ENCODE measurements at regions not wholly inside any gene's neighbourhood (a gene's known extent, or its start where the extent isn't known, plus 50 kb on each side); places are given as distances from the start of the nearest gene placed in this dataset.

- no peak for TF ChIP-seq POLR2A (IDR thresholded peaks at IDR 0.05)
- TF ChIP-seq, protein P1, sequence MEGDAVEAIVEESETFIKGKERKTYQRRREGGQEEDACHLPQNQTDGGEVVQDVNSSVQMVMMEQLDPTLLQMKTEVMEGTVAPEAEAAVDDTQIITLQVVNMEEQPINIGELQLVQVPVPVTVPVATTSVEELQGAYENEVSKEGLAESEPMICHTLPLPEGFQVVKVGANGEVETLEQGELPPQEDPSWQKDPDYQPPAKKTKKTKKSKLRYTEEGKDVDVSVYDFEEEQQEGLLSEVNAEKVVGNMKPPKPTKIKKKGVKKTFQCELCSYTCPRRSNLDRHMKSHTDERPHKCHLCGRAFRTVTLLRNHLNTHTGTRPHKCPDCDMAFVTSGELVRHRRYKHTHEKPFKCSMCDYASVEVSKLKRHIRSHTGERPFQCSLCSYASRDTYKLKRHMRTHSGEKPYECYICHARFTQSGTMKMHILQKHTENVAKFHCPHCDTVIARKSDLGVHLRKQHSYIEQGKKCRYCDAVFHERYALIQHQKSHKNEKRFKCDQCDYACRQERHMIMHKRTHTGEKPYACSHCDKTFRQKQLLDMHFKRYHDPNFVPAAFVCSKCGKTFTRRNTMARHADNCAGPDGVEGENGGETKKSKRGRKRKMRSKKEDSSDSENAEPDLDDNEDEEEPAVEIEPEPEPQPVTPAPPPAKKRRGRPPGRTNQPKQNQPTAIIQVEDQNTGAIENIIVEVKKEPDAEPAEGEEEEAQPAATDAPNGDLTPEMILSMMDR (IDR thresholded peaks at IDR 0.05) = no peak
Measured at GRCh38 chr4:188680004-188680666, 540.9 kb downstream of the TRIML1 start.

Data from thyroid gland (tissue), 4 donors.